22Rv1 (cell line): ENCODE measurements at regions not wholly inside any gene's neighbourhood (a gene's known extent, or its start where the extent isn't known, plus 50 kb on each side); places are given as distances from the start of the nearest gene placed in this dataset.

Experiments used
- ZFX ChIP-seq: fragments of 450-650 bp; IDR thresholded peaks from 2 replicates; pipeline ENCODE4 v1.6.1; 2017; ENCODE audit warnings: antibody characterized with exemption, borderline replicate concordance
- TF ChIP-seq, protein P1 (sequence below): fragments of 450-650 bp; IDR thresholded peaks from 2 replicates; pipeline ENCODE4 v1.5.1; 2017; ENCODE audit warnings: mild to moderate bottlenecking

DNA sequence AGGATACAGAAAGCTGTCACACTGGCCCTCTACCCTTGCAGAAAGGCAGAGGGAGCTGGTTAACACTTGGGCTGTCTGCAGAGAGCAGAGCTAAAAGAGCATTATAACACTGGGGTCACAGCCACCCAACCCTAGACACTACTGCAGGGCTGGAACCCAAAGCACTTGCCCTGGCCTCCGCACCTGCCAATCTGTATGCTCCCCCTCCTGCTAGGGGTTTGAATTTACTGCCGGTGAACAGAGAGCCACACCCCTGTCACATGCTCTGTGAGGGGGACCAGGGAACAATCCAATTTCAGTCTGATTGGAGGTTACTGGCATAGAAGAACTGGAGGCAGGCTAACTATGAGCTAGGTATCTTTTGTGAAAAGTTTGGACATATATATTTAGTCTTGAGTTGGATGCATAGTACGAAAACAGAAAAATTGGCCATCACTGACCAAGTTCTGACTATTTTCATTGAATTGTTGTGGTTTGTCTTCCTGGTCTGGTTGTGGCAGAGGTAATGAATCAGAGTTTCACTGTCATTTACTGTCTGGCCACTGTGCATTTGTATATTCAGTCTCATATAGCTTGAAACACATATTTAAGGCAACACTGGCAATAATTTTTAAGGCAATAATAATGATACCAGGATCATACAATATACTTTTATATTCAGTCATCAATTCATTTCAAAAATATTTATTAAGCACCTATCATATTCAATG is 504.3 kb upstream of the ATXN8OS start:
- TF ChIP-seq ZFX, result no peak
- TF ChIP-seq, protein P1, sequence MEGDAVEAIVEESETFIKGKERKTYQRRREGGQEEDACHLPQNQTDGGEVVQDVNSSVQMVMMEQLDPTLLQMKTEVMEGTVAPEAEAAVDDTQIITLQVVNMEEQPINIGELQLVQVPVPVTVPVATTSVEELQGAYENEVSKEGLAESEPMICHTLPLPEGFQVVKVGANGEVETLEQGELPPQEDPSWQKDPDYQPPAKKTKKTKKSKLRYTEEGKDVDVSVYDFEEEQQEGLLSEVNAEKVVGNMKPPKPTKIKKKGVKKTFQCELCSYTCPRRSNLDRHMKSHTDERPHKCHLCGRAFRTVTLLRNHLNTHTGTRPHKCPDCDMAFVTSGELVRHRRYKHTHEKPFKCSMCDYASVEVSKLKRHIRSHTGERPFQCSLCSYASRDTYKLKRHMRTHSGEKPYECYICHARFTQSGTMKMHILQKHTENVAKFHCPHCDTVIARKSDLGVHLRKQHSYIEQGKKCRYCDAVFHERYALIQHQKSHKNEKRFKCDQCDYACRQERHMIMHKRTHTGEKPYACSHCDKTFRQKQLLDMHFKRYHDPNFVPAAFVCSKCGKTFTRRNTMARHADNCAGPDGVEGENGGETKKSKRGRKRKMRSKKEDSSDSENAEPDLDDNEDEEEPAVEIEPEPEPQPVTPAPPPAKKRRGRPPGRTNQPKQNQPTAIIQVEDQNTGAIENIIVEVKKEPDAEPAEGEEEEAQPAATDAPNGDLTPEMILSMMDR, result no peak
